Inflammatory macrophage (primary cell): ENCODE measurements at regions not wholly inside any gene's neighbourhood (a gene's known extent, or its start where the extent isn't known, plus 50 kb on each side); places are given as distances from the start of the nearest gene placed in this dataset.
A peak's percentile ranks its signal among the peaks of the same experiment; 100 is the strongest.
"Not testable (repeated sequence)": the region's sequence is repeated elsewhere in the genome, so short reads cannot be mapped to it uniquely, and the experiment has no call there.

Experiments
- DNase-seq, 2 donors: peaks; one replicate each; pipeline ENCODE4 v3.0.0-alpha.2; 2020 to 2022

- DNase-seq: no peak
These were observed 106.1 kb upstream of the KMT2C start for GRCh38 chr7:152541892-152542291.

GRCh38 chr7:152539190-152539495, 103.3 kb upstream of the KMT2C start:
- DNase-seq: not testable (repeated sequence)

GRCh38 chr7:152538346-152539189, 102.8 kb upstream of the KMT2C start:
- not testable (repeated sequence) for DNase-seq

GRCh38 chr7:152537639-152538038, 101.8 kb upstream of the KMT2C start:
- DNase-seq: no peak

- DNase-seq: no peak
These were observed 92.8 kb upstream of the KMT2C start for GRCh38 chr7:152528612-152529011.

DNA sequence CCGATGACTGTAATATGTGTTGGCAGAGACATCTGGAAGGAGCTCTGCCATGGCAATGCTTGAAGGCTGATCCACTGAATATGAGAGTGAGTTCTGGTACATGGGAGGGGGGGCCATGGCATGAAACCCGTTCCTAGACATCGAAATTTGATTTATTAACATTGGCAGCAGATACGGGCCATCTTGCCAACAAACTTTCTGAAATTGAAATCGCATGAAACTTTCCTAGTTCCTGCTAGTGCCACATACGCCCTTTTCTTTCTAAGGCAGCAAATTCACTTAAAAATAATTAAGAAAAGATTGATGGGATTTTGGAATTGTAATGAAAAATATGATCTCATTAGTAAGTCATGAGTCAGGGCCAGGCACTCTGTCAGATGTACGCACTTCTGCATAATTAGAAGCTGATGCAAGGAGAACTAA, 91.8 kb upstream of the KMT2C start:
- no peak for DNase-seq

DNA sequence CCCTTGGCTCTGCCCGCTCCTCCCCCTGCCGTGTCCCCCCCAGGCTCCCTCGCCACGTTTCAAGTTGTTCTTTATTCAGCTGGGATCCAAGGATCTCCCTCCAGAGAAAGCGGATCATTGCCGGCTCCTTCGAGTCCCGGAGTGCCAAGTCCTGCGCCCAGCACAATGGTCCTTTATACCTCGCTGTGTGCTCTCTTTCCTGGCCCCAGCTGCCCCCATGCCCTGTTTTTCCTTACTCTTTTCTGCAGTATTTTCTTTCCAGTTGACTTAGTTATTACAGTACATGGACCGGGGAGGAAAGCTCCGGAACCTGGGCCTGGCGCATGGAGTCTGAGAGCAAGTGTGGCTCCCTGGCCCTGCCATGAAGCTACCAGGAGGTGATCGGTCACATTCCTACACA, 88.1 kb upstream of the KMT2C start:
- DNase-seq: no peak

DNA sequence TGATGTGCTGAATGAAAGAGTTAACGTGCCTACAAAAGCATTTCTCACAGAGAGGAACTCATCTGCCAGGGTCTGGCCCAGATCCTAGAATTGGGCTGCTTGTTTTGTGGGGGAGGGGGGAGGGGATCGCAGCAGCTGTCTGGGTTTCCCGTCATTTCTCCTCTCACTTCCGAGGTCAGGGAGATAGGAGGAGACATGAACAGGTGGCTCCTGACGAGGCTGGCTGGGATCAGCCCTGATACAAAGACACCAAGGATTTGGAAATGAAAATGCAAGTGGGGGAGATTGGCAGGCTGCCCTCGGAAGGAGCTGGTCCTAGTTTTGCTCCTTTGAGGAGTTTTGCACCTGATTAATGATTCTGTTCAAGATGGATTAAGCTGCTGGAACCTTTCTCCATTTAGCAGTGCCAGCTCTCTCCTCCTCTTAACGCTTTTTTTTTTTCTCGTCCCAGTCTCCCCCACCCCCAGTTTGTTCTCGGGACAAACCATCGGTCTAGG, 86.8 kb upstream of the KMT2C start:
- DNase-seq: no peak

- DNase-seq: no peak
These were observed 85.9 kb upstream of the KMT2C start for GRCh38 chr7:152521420-152522337.

DNA sequence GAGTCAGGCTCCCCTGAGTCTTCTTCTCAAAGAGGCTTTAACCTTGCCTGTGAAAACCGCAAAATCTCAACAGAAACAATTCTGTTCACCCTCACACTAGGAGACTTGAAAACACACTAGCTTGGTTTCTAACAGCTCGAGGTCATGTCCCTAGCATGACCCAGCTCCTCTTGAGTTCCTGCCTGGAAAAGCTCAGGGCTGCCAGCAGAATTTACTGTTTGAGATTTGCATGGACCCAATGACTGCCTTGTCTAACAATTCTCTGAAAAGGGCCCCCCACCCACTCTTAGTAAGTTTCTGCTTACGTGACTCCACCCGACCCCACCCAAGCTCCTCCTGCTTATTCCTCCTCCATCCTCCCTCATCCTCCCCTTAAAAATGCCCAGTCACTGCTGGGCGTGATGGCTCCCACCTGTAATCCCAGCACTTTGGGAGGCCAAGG, 85.1 kb upstream of the KMT2C start:
- no peak for DNase-seq

GRCh38 chr7:152519290-152519689, 83.5 kb upstream of the KMT2C start:
- no peak for DNase-seq

GRCh38 chr7:152516216-152516615, 80.4 kb upstream of the KMT2C start:
- no peak for DNase-seq

DNA sequence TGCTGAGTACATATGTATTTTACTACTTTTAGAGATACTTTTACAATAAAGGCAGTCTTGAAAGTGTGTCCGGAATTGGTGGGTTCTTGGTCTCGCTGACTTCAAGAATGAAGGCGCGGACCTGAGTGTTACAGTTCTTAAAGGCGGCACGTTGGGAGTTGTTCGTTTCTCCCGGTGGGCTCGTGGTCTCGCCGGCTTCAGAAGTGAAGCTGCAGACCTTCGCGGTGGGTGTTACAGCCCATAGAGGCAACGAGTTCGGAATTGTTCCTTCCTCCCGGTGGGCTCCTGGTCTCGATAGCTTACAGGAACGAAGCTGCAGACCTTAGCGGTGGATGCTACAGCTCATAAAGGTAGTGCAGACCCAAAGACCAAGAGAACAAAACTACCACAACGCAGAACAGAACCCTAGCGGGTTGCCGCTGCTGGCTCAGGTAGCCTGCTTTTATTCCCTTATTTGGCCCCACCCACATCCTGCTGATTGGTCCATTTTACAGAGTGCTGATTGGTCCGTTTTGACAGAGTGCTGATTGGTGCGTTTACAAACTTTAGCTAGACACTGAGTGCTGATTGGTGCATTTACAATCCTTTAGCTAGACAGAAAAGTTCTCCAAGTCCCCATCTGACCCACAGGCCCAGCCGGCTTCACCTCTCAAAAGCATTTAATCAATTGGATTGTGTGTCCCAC, 79.6 kb upstream of the KMT2C start:
- not testable (repeated sequence) for DNase-seq

DNA sequence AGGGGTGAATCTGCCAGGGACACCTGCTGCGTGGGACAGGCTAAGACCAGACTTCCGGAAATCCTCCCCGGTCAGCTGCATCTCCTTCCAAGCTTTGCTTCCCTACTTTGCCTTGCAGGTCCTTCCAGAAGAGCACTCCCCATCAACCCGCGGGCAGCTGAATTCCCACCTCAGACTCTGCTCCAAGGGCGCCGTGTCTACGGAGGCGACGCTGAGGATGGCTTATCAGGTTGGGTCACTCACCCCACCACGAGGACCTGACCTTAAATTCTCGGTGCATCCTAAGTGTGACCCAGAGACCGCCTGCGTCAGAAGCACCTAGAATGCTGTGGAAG, 78.9 kb upstream of the KMT2C start:
- no peak for DNase-seq

GRCh38 chr7:152513861-152514770, 78.3 kb upstream of the KMT2C start:
- no peak for DNase-seq

DNA sequence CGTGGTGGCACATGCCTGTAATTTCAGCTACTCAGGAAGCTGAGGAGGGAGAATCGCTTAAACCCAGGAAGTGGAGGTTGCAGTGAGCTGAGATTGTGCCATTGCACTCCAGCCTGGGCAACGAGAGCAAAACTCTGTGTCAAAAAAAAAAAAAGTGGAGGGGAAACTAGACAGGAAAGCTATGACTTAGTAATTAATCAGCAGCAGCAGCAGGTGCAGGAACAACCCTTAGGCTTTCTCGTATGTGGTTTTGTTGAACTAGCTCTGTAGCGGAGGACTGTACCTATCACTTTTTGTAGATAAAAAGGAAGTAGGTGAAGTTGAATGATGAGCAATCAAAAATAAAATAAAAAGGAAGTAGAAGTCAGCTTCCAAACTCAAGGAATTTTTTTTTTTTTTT, 76.9 kb upstream of the KMT2C start:
- DNase-seq: peak; percentile 17 to 50

DNA sequence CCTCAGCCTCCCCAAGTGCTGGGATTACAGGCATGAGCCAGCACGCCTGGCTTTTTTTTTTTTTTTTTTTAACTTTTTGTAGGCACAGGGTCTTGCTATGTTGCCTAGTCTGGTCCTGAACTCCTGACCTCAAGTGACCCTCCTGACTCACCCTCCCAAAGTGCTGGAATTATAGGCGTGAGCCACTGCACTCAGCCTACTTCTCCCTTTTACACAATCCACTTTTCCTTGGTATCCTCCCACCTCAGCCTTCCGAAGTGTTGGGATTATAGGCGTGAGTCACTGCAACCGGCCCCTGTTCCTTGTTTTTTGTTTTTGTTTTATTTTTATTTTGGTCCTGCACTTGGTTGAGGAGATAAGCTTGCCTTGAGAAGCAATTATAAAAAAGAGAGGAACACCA, 75.9 kb upstream of the KMT2C start:
- peak; percentile 58 to 63 for DNase-seq

DNA sequence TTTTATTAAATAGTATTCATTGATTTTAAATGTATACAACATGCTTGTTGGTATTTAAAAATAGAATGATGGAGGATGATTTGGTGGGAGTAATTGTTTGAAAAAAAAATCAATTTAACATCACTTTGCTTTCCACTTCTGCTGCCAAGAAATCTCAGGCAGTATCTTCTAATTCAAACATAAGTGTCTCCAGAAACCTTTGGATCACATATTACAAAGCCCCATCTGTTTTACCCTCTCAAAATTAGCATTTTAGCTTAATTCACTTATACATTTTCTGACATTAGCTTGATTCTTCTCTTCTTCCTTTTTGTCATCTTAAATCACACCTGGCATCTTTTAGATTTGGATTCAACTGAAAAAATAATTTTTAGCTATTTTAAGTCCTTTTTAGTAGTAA, 72.9 kb upstream of the KMT2C start:
- DNase-seq: no peak

GRCh38 chr7:152505606-152506005, 69.8 kb upstream of the KMT2C start:
- no peak for DNase-seq

GRCh38 chr7:152504816-152505215, 69.0 kb upstream of the KMT2C start:
- DNase-seq: no peak

GRCh38 chr7:152504367-152504766, 68.6 kb upstream of the KMT2C start:
- no peak for DNase-seq
